NCI-H2171 (cell line): ENCODE measurements at regions not wholly inside any gene's neighbourhood (a gene's known extent, or its start where the extent isn't known, plus 50 kb on each side); places are given as distances from the start of the nearest gene placed in this dataset.
"Not testable (repeated sequence)": the region's sequence is repeated elsewhere in the genome, so short reads cannot be mapped to it uniquely, and the experiment has no call there.

ENCODE experiments used
- DNase-seq: peaks from one replicate; lab custom pipeline; 2025; lab: John Stamatoyannopoulos, UW

GRCh38 chr16:73955255-73955654 is 341.4 kb upstream of the PSMD7 start:
- no peak for DNase-seq

GRCh38 chr16:73951481-73951880 is 345.1 kb upstream of the PSMD7 start:
- DNase-seq, result no peak

- DNase-seq, result no peak
These were observed 346.9 kb upstream of the PSMD7 start for GRCh38 chr16:73949574-73950320.

GRCh38 chr16:73945631-73946030 is 351.0 kb upstream of the PSMD7 start:
- no peak for DNase-seq

GRCh38 chr16:73943184-73943583 is 353.4 kb upstream of the PSMD7 start:
- DNase-seq, result not testable (repeated sequence)

GRCh38 chr16:73940786-73941185 is 355.8 kb upstream of the PSMD7 start:
- not testable (repeated sequence) for DNase-seq

- DNase-seq, result no peak
These were observed 372.7 kb upstream of the PSMD7 start for GRCh38 chr16:73923951-73924350.

- DNase-seq, result no peak
These were observed 375.3 kb upstream of the PSMD7 start for GRCh38 chr16:73921295-73921694.

GRCh38 chr16:73916829-73917594 is 379.6 kb upstream of the PSMD7 start:
- no peak for DNase-seq

- no peak for DNase-seq
These were observed 380.7 kb upstream of the PSMD7 start for GRCh38 chr16:73915935-73916334.

GRCh38 chr16:73915140-73915539 is 381.5 kb upstream of the PSMD7 start:
- DNase-seq, result no peak

GRCh38 chr16:73912850-73913249 is 383.8 kb upstream of the PSMD7 start:
- no peak for DNase-seq

- no peak for DNase-seq
These were observed 384.3 kb upstream of the PSMD7 start for GRCh38 chr16:73912281-73912680.

- DNase-seq, result no peak
These were observed 387.0 kb upstream of the PSMD7 start for GRCh38 chr16:73909529-73910035.

- DNase-seq, result no peak
These were observed 405.5 kb upstream of the PSMD7 start for GRCh38 chr16:73891129-73891542.

- DNase-seq, result no peak
These were observed 406.2 kb upstream of the PSMD7 start for GRCh38 chr16:73890186-73891128.

- no peak for DNase-seq
These were observed 407.6 kb upstream of the PSMD7 start for GRCh38 chr16:73888840-73889490.

GRCh38 chr16:73887911-73888310 is 408.7 kb upstream of the PSMD7 start:
- DNase-seq, result no peak

- DNase-seq, result no peak
These were observed 410.2 kb upstream of the PSMD7 start for GRCh38 chr16:73886426-73886825.

GRCh38 chr16:73885319-73885718 is 411.3 kb upstream of the PSMD7 start:
- no peak for DNase-seq

- no peak for DNase-seq
These were observed 412.8 kb upstream of the PSMD7 start for GRCh38 chr16:73883841-73884240.

GRCh38 chr16:73883126-73883525 is 413.5 kb upstream of the PSMD7 start:
- DNase-seq, result no peak
